Suppressor macrophage (primary cell): ENCODE measurements at regions not wholly inside any gene's neighbourhood (a gene's known extent, or its start where the extent isn't known, plus 50 kb on each side); places are given as distances from the start of the nearest gene placed in this dataset.
"Not testable (repeated sequence)": the region's sequence is repeated elsewhere in the genome, so short reads cannot be mapped to it uniquely, and the experiment has no call there.

Source experiments
- DNase-seq, 4 experiments: peaks; one replicate each; pipeline ENCODE4 v3.0.0-alpha.2; 2020 to 2022

GRCh38 chr12:107144441-107144840 lies 51.1 kb upstream of the CRY1 start:
- no peak for DNase-seq

GRCh38 chr12:107144990-107145389 lies 51.6 kb upstream of the CRY1 start:
- DNase-seq: no peak

- no peak for DNase-seq
Measured at GRCh38 chr12:107145397-107145796, 52.0 kb upstream of the CRY1 start.

GRCh38 chr12:107148107-107148506 lies 54.8 kb upstream of the CRY1 start:
- no peak for DNase-seq

GRCh38 chr12:107152315-107152714 lies 59.0 kb upstream of the CRY1 start:
- DNase-seq: no peak

- no peak for DNase-seq
Measured at GRCh38 chr12:107159384-107159900, 66.1 kb upstream of the CRY1 start.

- no peak for DNase-seq
Measured at GRCh38 chr12:107163413-107163812, 70.1 kb upstream of the CRY1 start.

GRCh38 chr12:107164392-107164791 lies 71.0 kb upstream of the CRY1 start:
- DNase-seq: no peak

- no peak for DNase-seq
Measured at GRCh38 chr12:107165581-107165980, 72.2 kb upstream of the CRY1 start.

GRCh38 chr12:107167756-107168155 lies 74.4 kb upstream of the CRY1 start:
- DNase-seq: no peak

GRCh38 chr12:107169200-107169599 lies 75.9 kb upstream of the CRY1 start:
- no peak for DNase-seq

GRCh38 chr12:107178776-107179175 lies 85.4 kb upstream of the CRY1 start:
- no peak for DNase-seq

- no peak for DNase-seq
Measured at GRCh38 chr12:107179871-107180270, 86.5 kb upstream of the CRY1 start.

GRCh38 chr12:107180272-107180671 lies 86.9 kb upstream of the CRY1 start:
- no peak for DNase-seq

- no peak for DNase-seq
Measured at GRCh38 chr12:107184359-107184930, 91.1 kb upstream of the CRY1 start.

- no peak for DNase-seq
Measured at GRCh38 chr12:107196681-107197080, 103.3 kb upstream of the CRY1 start.

GRCh38 chr12:107200394-107200793 lies 107.0 kb upstream of the CRY1 start:
- DNase-seq: no peak

- no peak for DNase-seq
Measured at GRCh38 chr12:107207931-107208525, 114.7 kb upstream of the CRY1 start.

GRCh38 chr12:107209700-107210099 lies 116.4 kb upstream of the CRY1 start:
- not testable (repeated sequence) for DNase-seq

GRCh38 chr12:107214373-107214773 lies 121.0 kb upstream of the CRY1 start:
- not testable (repeated sequence) for DNase-seq

- DNase-seq: not testable (repeated sequence)
Measured at GRCh38 chr12:107216411-107216810, 123.1 kb upstream of the CRY1 start.

GRCh38 chr12:107219301-107219700 lies 126.0 kb upstream of the CRY1 start:
- DNase-seq: no peak

- no peak for DNase-seq
Measured at GRCh38 chr12:107221913-107222312, 128.6 kb upstream of the CRY1 start.

- no peak for DNase-seq
Measured at GRCh38 chr12:107223821-107224220, 130.5 kb upstream of the CRY1 start.

GRCh38 chr12:107225635-107226034 lies 132.3 kb upstream of the CRY1 start:
- DNase-seq: no peak
